AG09309 (cell line): ENCODE measurements at regions not wholly inside any gene's neighbourhood (a gene's known extent, or its start where the extent isn't known, plus 50 kb on each side); places are given as distances from the start of the nearest gene placed in this dataset.
A peak's percentile ranks its signal among the peaks of the same experiment; 100 is the strongest.

Experiments
- DNase-seq: peaks from one replicate; pipeline ENCODE4 v3.0.0-alpha.2; 2010; ENCODE audit warnings: low read depth
- H3K4me3 ChIP-seq: 2 replicates; pipeline ENCODE4 v1.5.1; 2011; ENCODE audit warnings: mild to moderate bottlenecking, low read depth, low read length, moderate library complexity; ENCODE audit not compliant: control insufficient read depth
- CTCF ChIP-seq: IDR thresholded peaks from 2 replicates; pipeline ENCODE4 v1.5.1; 2011; ENCODE audit warnings: mild to moderate bottlenecking, low read depth, low read length, inconsistent platforms; ENCODE audit not compliant: insufficient read depth, control insufficient read depth; ENCODE audit errors: missing control alignments

- DNase-seq = no peak
- no peak for TF ChIP-seq CTCF
Observed at GRCh38 chr1:64396817-64397216, 73.1 kb upstream of the CACHD1 start.

GRCh38 chr1:64397541-64397940 is 72.4 kb upstream of the CACHD1 start:
- H3K4me3 ChIP-seq = no peak overlapping the region
- TF ChIP-seq CTCF = no peak

More at GRCh38 chr1:64396817-64397216, 73.1 kb upstream of the CACHD1 start:
- no peak overlapping the region for H3K4me3 ChIP-seq

GRCh38 chr1:64398936-64399335 is 71.0 kb upstream of the CACHD1 start:
- H3K4me3 ChIP-seq = no peak overlapping the region
- TF ChIP-seq CTCF = no peak
- DNase-seq = no peak

More at GRCh38 chr1:64397541-64397940, 72.4 kb upstream of the CACHD1 start:
- DNase-seq = no peak

GRCh38 chr1:64401285-64401684 is 68.6 kb upstream of the CACHD1 start:
- DNase-seq = no peak
- TF ChIP-seq CTCF = no peak
- no peak overlapping the region for H3K4me3 ChIP-seq

GRCh38 chr1:64403331-64403730 is 66.6 kb upstream of the CACHD1 start:
- DNase-seq = peak; percentile 25
- no peak overlapping the region for H3K4me3 ChIP-seq

GRCh38 chr1:64404202-64404601 is 65.7 kb upstream of the CACHD1 start:
- no peak for DNase-seq
- H3K4me3 ChIP-seq = no peak overlapping the region
- no peak for TF ChIP-seq CTCF

More at GRCh38 chr1:64403331-64403730, 66.6 kb upstream of the CACHD1 start:
- no peak for TF ChIP-seq CTCF

GRCh38 chr1:64405833-64406232 is 64.1 kb upstream of the CACHD1 start:
- no peak for TF ChIP-seq CTCF
- DNase-seq = no peak
- H3K4me3 ChIP-seq = no peak overlapping the region
